Smooth muscle cell (in vitro differentiated cells): ENCODE measurements at regions not wholly inside any gene's neighbourhood (a gene's known extent, or its start where the extent isn't known, plus 50 kb on each side); places are given as distances from the start of the nearest gene placed in this dataset.

Source experiments
- DNase-seq: peaks from one replicate; lab custom pipeline; 2025; ENCODE audit not compliant: unreplicated experiment; lab: John Stamatoyannopoulos, UW
- H2AFZ ChIP-seq: fragments of 200-600 bp; sonication (generic); 2 replicates; pipeline ENCODE4 v1.6.0; 2016; ENCODE audit warnings: antibody characterized with exemption, low read depth, mild to moderate bottlenecking
- H3F3A ChIP-seq: fragments of 200-600 bp; sonication (generic); 2 replicates; pipeline ENCODE4 v1.6.0; 2017; ENCODE audit warnings: antibody characterized with exemption, low read depth
- H3K27ac ChIP-seq: fragments of 200-600 bp; sonication (generic); 2 replicates; pipeline ENCODE4 v1.5.1; 2016; ENCODE audit warnings: low read depth, mild to moderate bottlenecking
- H3K27me3 ChIP-seq: fragments of 200-600 bp; sonication (generic); 2 replicates; pipeline ENCODE4 v1.6.1; 2016; ENCODE audit warnings: low read depth, mild to moderate bottlenecking
- H3K36me3 ChIP-seq: fragments of 200-600 bp; sonication (generic); 2 replicates; pipeline ENCODE4 v1.5.1; 2016; ENCODE audit warnings: low read depth
- H3K4me1 ChIP-seq: fragments of 200-600 bp; sonication (generic); 2 replicates; pipeline ENCODE4 v1.5.1; 2016; ENCODE audit warnings: low read depth
- H3K4me2 ChIP-seq: fragments of 200-600 bp; sonication (generic); 2 replicates; pipeline ENCODE4 v1.6.0; 2016; ENCODE audit warnings: mild to moderate bottlenecking
- H3K4me3 ChIP-seq: fragments of 200-600 bp; sonication (generic); 2 replicates; pipeline ENCODE4 v1.5.1; 2016; ENCODE audit warnings: mild to moderate bottlenecking
- H3K79me2 ChIP-seq: fragments of 200-600 bp; sonication (generic); 2 replicates; pipeline ENCODE4 v1.6.0; 2016; ENCODE audit warnings: low read depth, mild to moderate bottlenecking
- H3K9ac ChIP-seq: fragments of 200-600 bp; sonication (generic); 2 replicates; pipeline ENCODE4 v1.6.0; 2016; ENCODE audit warnings: low read depth
- H3K9me3 ChIP-seq: fragments of 200-600 bp; sonication (generic); replicated peaks from 2 replicates; pipeline ENCODE4 v1.5.1; 2016; ENCODE audit warnings: low read depth
- H4K20me1 ChIP-seq: fragments of 200-600 bp; sonication (generic); 2 replicates; pipeline ENCODE4 v1.6.0; 2016; ENCODE audit warnings: low read depth
- CTCF ChIP-seq: fragments of 200-600 bp; sonication (generic); IDR thresholded peaks from 2 replicates; pipeline ENCODE4 v1.5.1; 2017; ENCODE audit warnings: borderline replicate concordance, mild to moderate bottlenecking, antibody characterized with exemption; ENCODE audit not compliant: insufficient read depth, poor library complexity, severe bottlenecking
- WGBS: methylation state at CpG from one replicate; pipeline ENCODE4 v1.1.7; 2016; ENCODE audit warnings: low lambda C conversion rate; 5-methylcytosine and 5-hydroxymethylcytosine counted together

GRCh38 chr22:26922806-26923205, 265.4 kb downstream of the MIAT start:
- H3K27ac ChIP-seq, result no peak overlapping the region
- no peak for DNase-seq
- peaks cover 55% of the 10 kb centered on the region for H3K27me3 ChIP-seq
- no peaks in the 10 kb centered on the region for H3K79me2 ChIP-seq
- H3K9me3 ChIP-seq, result no peaks in the 10 kb centered on the region
- TF ChIP-seq CTCF, result no peak
- H3K4me1 ChIP-seq, result no peaks in the 10 kb centered on the region
- H3K4me2 ChIP-seq, result no peak overlapping the region
- H3F3A ChIP-seq, result no peaks in the 10 kb centered on the region
- H2AFZ ChIP-seq, result no peak overlapping the region
- H3K36me3 ChIP-seq, result no peaks in the 10 kb centered on the region
- H3K9ac ChIP-seq, result no peak overlapping the region
- no peak overlapping the region for H3K4me3 ChIP-seq
- no peaks in the 10 kb centered on the region for H4K20me1 ChIP-seq
- WGBS, result 33% methylated on average over 5 of the region's 5 CpGs

GRCh38 chr22:26923531-26923930, 266.1 kb downstream of the MIAT start:
- no peaks in the 10 kb centered on the region for H4K20me1 ChIP-seq
- no peak overlapping the region for H2AFZ ChIP-seq
- H3F3A ChIP-seq, result no peaks in the 10 kb centered on the region
- DNase-seq, result no peak
- peaks cover 61% of the 10 kb centered on the region for H3K27me3 ChIP-seq
- no peak for TF ChIP-seq CTCF
- no peak overlapping the region for H3K4me2 ChIP-seq
- H3K79me2 ChIP-seq, result no peaks in the 10 kb centered on the region
- no peak overlapping the region for H3K9ac ChIP-seq
- no peak overlapping the region for H3K27ac ChIP-seq
- H3K4me1 ChIP-seq, result no peaks in the 10 kb centered on the region
- H3K4me3 ChIP-seq, result no peak overlapping the region
- H3K9me3 ChIP-seq, result no peaks in the 10 kb centered on the region
- no peaks in the 10 kb centered on the region for H3K36me3 ChIP-seq
- 29% methylated on average over 1 of the region's 1 CpG for WGBS

GRCh38 chr22:26927821-26928220, 270.4 kb downstream of the MIAT start:
- H3K4me3 ChIP-seq, result no peak overlapping the region
- 86% methylated on average over 6 of the region's 6 CpGs for WGBS
- H3K27ac ChIP-seq, result no peak overlapping the region
- no peaks in the 10 kb centered on the region for H3K4me1 ChIP-seq
- H3K9ac ChIP-seq, result no peak overlapping the region
- H3K9me3 ChIP-seq, result no peaks in the 10 kb centered on the region
- no peak for DNase-seq
- H3F3A ChIP-seq, result no peaks in the 10 kb centered on the region
- no peaks in the 10 kb centered on the region for H3K36me3 ChIP-seq
- no peak for TF ChIP-seq CTCF
- H4K20me1 ChIP-seq, result no peaks in the 10 kb centered on the region
- H2AFZ ChIP-seq, result no peak overlapping the region
- H3K79me2 ChIP-seq, result no peaks in the 10 kb centered on the region
- H3K4me2 ChIP-seq, result no peak overlapping the region
- H3K27me3 ChIP-seq, result peaks cover 54% of the 10 kb centered on the region

- Histone ChIP-seq H3K36me3 (no peaks in the 10 kb centered on the region), H2AFZ (no peak overlapping the region), H3K9ac (no peak overlapping the region), H3F3A (no peaks in the 10 kb centered on the region), H3K4me2 (no peak overlapping the region), H3K79me2 (no peaks in the 10 kb centered on the region), H4K20me1 (no peaks in the 10 kb centered on the region), H3K4me3 (no peak overlapping the region), H3K27me3 (peaks cover 44% of the 10 kb centered on the region), H3K9me3 (no peaks in the 10 kb centered on the region), H3K27ac (no peak overlapping the region), H3K4me1 (no peaks in the 10 kb centered on the region)
- WGBS, result 63% methylated on average over 3 of the region's 3 CpGs
- TF ChIP-seq CTCF, result no peak
- DNase-seq, result no peak
Measured at GRCh38 chr22:26931471-26931870, 274.1 kb downstream of the MIAT start.
